WTC11 (cell line): ENCODE measurements at regions not wholly inside any gene's neighbourhood (a gene's known extent, or its start where the extent isn't known, plus 50 kb on each side); places are given as distances from the start of the nearest gene placed in this dataset.

Experiments
- ATAC-seq: fragments of 200-7000 bp; cut with Tn5 transposase; 2 replicates; pipeline ENCODE4 v1.10.0; 2021; ENCODE audit warnings: mild to moderate bottlenecking, moderate library complexity
- CTCF ChIA-PET: fragments of 300-600 bp; sonication (Branson Sonifier 250); formaldehyde crosslinking; loops from one replicate; lab custom pipeline; 2021; ENCODE audit warnings: antibody characterized with exemption; lab: Charles Lee
- POLR2A ChIA-PET: fragments of 350-600 bp; sonication (Branson Sonifier 250); formaldehyde crosslinking; loops from one replicate; lab custom pipeline; 2021; ENCODE audit warnings: antibody characterized with exemption; lab: Charles Lee
- DNase-seq: peaks from one replicate; pipeline ENCODE4 v3.0.0; 2021; ENCODE audit warnings: low spot score
- H3K27ac Mint-ChIP-seq: 2 replicates; pipeline ENCODE4 v1.8.0; 2021; ENCODE audit warnings: mixed read lengths
- H3K27me3 Mint-ChIP-seq: 2 replicates; pipeline ENCODE4 v1.8.0; 2021; ENCODE audit warnings: low read depth, mild to moderate bottlenecking, moderate library complexity, mixed read lengths
- H3K36me3 Mint-ChIP-seq: 2 replicates; pipeline ENCODE4 v1.8.0; 2021; ENCODE audit warnings: mixed read lengths
- H3K4me1 Mint-ChIP-seq: 2 replicates; pipeline ENCODE4 v1.8.0; 2022; ENCODE audit warnings: mixed read lengths
- H3K4me3 Mint-ChIP-seq: 2 replicates; pipeline ENCODE4 v1.8.0; 2021; ENCODE audit warnings: mild to moderate bottlenecking, moderate library complexity, mixed read lengths
- H3K9me3 Mint-ChIP-seq: 2 replicates; pipeline ENCODE4 v1.8.0; 2021; ENCODE audit warnings: mixed read lengths
- CBFB ChIP-seq: sonication (generic); formaldehyde crosslinking; IDR thresholded peaks from 2 replicates; pipeline ENCODE4 v1.8.1; 2022; ENCODE audit warnings: mild to moderate bottlenecking, low read depth, missing genetic modification reagents
- CTCF ChIP-seq: fragments of 200-600 bp; IDR thresholded peaks from 2 replicates; pipeline ENCODE4 v1.8.0; 2022; ENCODE audit warnings: antibody characterized with exemption
- FOXP4 ChIP-seq: sonication (generic); formaldehyde crosslinking; IDR thresholded peaks from 2 replicates; pipeline ENCODE4 v1.8.0; 2022; ENCODE audit warnings: mild to moderate bottlenecking, missing genetic modification reagents
- HMGA2 ChIP-seq: fragments of 250-450 bp; sonication (Bioruptor Pico); IDR thresholded peaks from 2 replicates; pipeline ENCODE4 v1.4.0; 2021; ENCODE audit warnings: mild to moderate bottlenecking, moderate library complexity
- JUN ChIP-seq: sonication (generic); formaldehyde crosslinking; IDR thresholded peaks from 2 replicates; pipeline ENCODE4 v1.8.0; 2023; ENCODE audit warnings: mild to moderate bottlenecking, missing genetic modification reagents
- KAT7 ChIP-seq: sonication (generic); formaldehyde crosslinking; IDR thresholded peaks from 2 replicates; pipeline ENCODE4 v1.8.1; 2023; ENCODE audit warnings: missing genetic modification reagents, mild to moderate bottlenecking, borderline replicate concordance
- MXD4 ChIP-seq: fragments of 250-450 bp; sonication (Bioruptor Pico); IDR thresholded peaks from 2 replicates; pipeline ENCODE4 v1.8.0; 2021; ENCODE audit warnings: mild to moderate bottlenecking, moderate library complexity, borderline replicate concordance
- NFE2L1 ChIP-seq: sonication (generic); formaldehyde crosslinking; IDR thresholded peaks from 2 replicates; pipeline ENCODE4 v1.8.1; 2023; ENCODE audit warnings: missing genetic modification reagents
- NR1H2 ChIP-seq: sonication (generic); formaldehyde crosslinking; IDR thresholded peaks from 2 replicates; pipeline ENCODE4 v1.9.0; 2021; ENCODE audit warnings: mild to moderate bottlenecking, moderate library complexity, missing genetic modification reagents
- NR2C2 ChIP-seq: sonication (generic); formaldehyde crosslinking; IDR thresholded peaks from 2 replicates; pipeline ENCODE4 v1.8.0; 2022; ENCODE audit warnings: mild to moderate bottlenecking, missing genetic modification reagents
- OVOL2 ChIP-seq: fragments of 250-450 bp; sonication (Bioruptor Pico); IDR thresholded peaks from 2 replicates; pipeline ENCODE4 v1.9.0; 2021; ENCODE audit warnings: mild to moderate bottlenecking, borderline replicate concordance
- SOX15 ChIP-seq: fragments of 250-450 bp; sonication (Bioruptor Pico); IDR thresholded peaks from 2 replicates; pipeline ENCODE4 v1.9.0; 2021; ENCODE audit warnings: mild to moderate bottlenecking
- TEAD4 ChIP-seq: sonication (generic); formaldehyde crosslinking; IDR thresholded peaks from 2 replicates; pipeline ENCODE4 v1.8.0; 2022; ENCODE audit warnings: mild to moderate bottlenecking, missing genetic modification reagents
- TP53 ChIP-seq: sonication (generic); formaldehyde crosslinking; IDR thresholded peaks from 2 replicates; pipeline ENCODE4 v1.8.1; 2023; ENCODE audit warnings: mild to moderate bottlenecking, missing genetic modification reagents
- ZMAT4 ChIP-seq: fragments of 250-450 bp; sonication (Bioruptor Pico); IDR thresholded peaks from 2 replicates; pipeline ENCODE4 v1.9.0; 2021; ENCODE audit warnings: mild to moderate bottlenecking
- ZNF232 ChIP-seq: sonication (generic); formaldehyde crosslinking; IDR thresholded peaks from 2 replicates; pipeline ENCODE4 v1.8.0; 2022; ENCODE audit warnings: mild to moderate bottlenecking, missing genetic modification reagents
- ZNF532 ChIP-seq: fragments of 250-450 bp; sonication (Bioruptor Pico); IDR thresholded peaks from 2 replicates; pipeline ENCODE4 v1.9.0; 2021; ENCODE audit warnings: mild to moderate bottlenecking, borderline replicate concordance
- ZNF671 ChIP-seq: fragments of 250-450 bp; sonication (Bioruptor Pico); IDR thresholded peaks from 2 replicates; pipeline ENCODE4 v1.8.0; 2021; ENCODE audit warnings: mild to moderate bottlenecking
- TF ChIP-seq, protein P1 (sequence below): sonication (generic); formaldehyde crosslinking; conservative IDR thresholded peaks from 2 replicates; pipeline ENCODE4 v1.8.1; 2022; ENCODE audit warnings: mild to moderate bottlenecking, missing genetic modification reagents
- TF ChIP-seq, protein P2 (sequence below): fragments of 250-450 bp; sonication (Bioruptor Pico); IDR thresholded peaks from 2 replicates; pipeline ENCODE4 v2.1.2; 2022; ENCODE audit warnings: mild to moderate bottlenecking, moderate library complexity
- TF ChIP-seq, protein P3 (sequence below): fragments of 250-450 bp; sonication (Bioruptor Pico); IDR thresholded peaks from 2 replicates; pipeline ENCODE4 v1.8.0; 2021; ENCODE audit warnings: mild to moderate bottlenecking

- CTCF ChIA-PET, result no interaction called here
- H3K4me1 Mint-ChIP-seq, result peaks cover 2% of the 10 kb centered on the region; the same call in 1 of the 2 replicates
- DNase-seq, result no peak
- POLR2A ChIA-PET, result no interaction called here
- no peak overlapping the region for H3K27ac Mint-ChIP-seq
- H3K4me3 Mint-ChIP-seq, result no peak overlapping the region
- H3K27me3 Mint-ChIP-seq, result peaks cover 3% of the 10 kb centered on the region; the same call in 1 of the 2 replicates
- peaks cover 8% of the 10 kb centered on the region; the same call in 1 of the 2 replicates for H3K36me3 Mint-ChIP-seq
- ATAC-seq, result no peak
- H3K9me3 Mint-ChIP-seq, result peaks cover 13% of the 10 kb centered on the region
- TF ChIP-seq JUN (CRISPR knock-in tag) (no peak), ZNF671 (no peak), HMGA2 (CRISPR knock-in tag) (no peak), FOXP4 (CRISPR knock-in tag) (no peak), ZNF532 (CRISPR knock-in tag) (no peak), NR1H2 (no peak), SOX15 (CRISPR knock-in tag) (no peak), NFE2L1 (CRISPR knock-in tag) (no peak), OVOL2 (CRISPR knock-in tag) (no peak), CBFB (CRISPR knock-in tag) (no peak), TEAD4 (no peak), TP53 (CRISPR knock-in tag) (no peak)
- TF ChIP-seq, protein P1, sequence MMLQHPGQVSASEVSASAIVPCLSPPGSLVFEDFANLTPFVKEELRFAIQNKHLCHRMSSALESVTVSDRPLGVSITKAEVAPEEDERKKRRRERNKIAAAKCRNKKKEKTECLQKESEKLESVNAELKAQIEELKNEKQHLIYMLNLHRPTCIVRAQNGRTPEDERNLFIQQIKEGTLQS (CRISPR knock-in tag), result no peak
Measured at GRCh38 chr7:68384581-68384980, 1213.7 kb upstream of the AUTS2 start.

DNA sequence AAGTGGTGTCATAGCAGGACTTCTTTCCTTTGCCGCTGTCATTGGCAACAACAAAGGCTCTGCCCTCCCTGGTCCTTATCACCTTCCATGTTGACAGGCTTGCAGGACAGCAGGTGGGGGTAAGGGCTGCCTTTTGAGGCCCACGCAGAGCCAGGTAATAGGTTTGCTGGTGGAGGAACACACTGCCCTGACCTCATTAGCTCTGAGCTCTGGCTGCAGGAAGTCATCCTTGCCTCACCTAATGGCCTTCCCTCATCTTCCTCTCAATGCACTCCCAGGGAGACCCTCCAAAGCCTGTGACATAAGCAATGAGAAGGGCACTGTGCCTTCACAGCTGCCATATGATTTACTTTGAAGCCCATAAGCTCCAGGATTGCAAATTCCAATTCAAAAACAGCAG lies 1205.2 kb upstream of the AUTS2 start:
- Mint-ChIP-seq H3K36me3 (no peaks in the 10 kb centered on the region), H3K4me1 (0 out of 2 replicates have a peak, but pooled peaks cover 4% of the 10 kb centered on the region), H3K4me3 (no peak overlapping the region), H3K9me3 (peaks cover 22% of the 10 kb centered on the region), H3K27ac (no peak overlapping the region), H3K27me3 (no peaks in the 10 kb centered on the region)
- ChIA-PET POLR2A (no interaction called here), CTCF (no interaction called here)
- DNase-seq, result no peak
- no peak for ATAC-seq
- no peak for TF ChIP-seq ZMAT4 (CRISPR knock-in tag)
- TF ChIP-seq, protein P2, sequence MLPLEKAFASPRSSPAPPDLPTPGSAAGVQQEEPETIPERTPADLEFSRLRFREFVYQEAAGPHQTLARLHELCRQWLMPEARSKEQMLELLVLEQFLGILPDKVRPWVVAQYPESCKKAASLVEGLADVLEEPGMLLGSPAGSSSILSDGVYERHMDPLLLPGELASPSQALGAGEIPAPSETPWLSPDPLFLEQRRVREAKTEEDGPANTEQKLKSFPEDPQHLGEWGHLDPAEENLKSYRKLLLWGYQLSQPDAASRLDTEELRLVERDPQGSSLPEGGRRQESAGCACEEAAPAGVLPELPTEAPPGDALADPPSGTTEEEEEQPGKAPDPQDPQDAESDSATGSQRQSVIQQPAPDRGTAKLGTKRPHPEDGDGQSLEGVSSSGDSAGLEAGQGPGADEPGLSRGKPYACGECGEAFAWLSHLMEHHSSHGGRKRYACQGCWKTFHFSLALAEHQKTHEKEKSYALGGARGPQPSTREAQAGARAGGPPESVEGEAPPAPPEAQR, result no peak
- TF ChIP-seq ZNF532 (CRISPR knock-in tag), result no peak
- TF ChIP-seq, protein P3, sequence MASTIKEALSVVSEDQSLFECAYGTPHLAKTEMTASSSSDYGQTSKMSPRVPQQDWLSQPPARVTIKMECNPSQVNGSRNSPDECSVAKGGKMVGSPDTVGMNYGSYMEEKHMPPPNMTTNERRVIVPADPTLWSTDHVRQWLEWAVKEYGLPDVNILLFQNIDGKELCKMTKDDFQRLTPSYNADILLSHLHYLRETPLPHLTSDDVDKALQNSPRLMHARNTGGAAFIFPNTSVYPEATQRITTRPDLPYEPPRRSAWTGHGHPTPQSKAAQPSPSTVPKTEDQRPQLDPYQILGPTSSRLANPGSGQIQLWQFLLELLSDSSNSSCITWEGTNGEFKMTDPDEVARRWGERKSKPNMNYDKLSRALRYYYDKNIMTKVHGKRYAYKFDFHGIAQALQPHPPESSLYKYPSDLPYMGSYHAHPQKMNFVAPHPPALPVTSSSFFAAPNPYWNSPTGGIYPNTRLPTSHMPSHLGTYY (CRISPR knock-in tag), result no peak
- TF ChIP-seq ZNF232 (CRISPR knock-in tag), result no peak
- no peak for TF ChIP-seq KAT7 (CRISPR knock-in tag)
- no peak for TF ChIP-seq OVOL2 (CRISPR knock-in tag)
- TF ChIP-seq MXD4 (CRISPR knock-in tag), result no peak
- TF ChIP-seq NR2C2, result no peak
- no peak for TF ChIP-seq CTCF
